ENCODE measurements at regions not wholly inside any gene's neighbourhood (a gene's known extent, or its start where the extent isn't known, plus 50 kb on each side); places are given as distances from the start of the nearest gene placed in this dataset.

- no peak for DNase-seq
These were observed 73.3 kb upstream of the NT5C1B start for GRCh38 chr2:18662689-18663088.

- no peak for DNase-seq
These were observed 70.5 kb upstream of the NT5C1B start for GRCh38 chr2:18659915-18660314.

DNA sequence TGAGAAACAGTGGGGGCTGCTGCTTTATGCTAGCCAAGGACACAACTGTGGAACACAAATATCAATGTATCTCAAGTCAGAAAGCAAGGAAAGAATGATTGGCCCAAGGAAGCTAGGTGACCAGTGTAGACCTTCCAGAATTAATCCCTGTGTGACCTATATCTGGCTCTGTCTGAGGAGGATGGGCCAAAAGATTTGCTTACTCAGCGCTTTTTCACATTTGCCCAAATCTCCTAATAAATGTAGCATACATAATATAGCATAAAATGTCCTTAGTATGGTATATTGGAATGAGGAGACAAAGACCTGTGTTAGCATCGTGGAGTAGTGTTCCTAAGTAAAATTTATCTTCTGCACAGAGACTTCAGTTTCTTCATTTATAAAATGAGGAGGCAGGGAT is 66.7 kb upstream of the NT5C1B start:
- DNase-seq = no peak

GRCh38 chr2:18651842-18652774 is 62.7 kb upstream of the NT5C1B start:
- DNase-seq = peak in 1 of 3 donors; percentile 58

- no peak for DNase-seq
These were observed 60.9 kb upstream of the NT5C1B start for GRCh38 chr2:18650221-18650620.

- peak in 1 of 3 donors; percentile 49 for DNase-seq
These were observed 60.2 kb upstream of the NT5C1B start for GRCh38 chr2:18649502-18650135.

DNA sequence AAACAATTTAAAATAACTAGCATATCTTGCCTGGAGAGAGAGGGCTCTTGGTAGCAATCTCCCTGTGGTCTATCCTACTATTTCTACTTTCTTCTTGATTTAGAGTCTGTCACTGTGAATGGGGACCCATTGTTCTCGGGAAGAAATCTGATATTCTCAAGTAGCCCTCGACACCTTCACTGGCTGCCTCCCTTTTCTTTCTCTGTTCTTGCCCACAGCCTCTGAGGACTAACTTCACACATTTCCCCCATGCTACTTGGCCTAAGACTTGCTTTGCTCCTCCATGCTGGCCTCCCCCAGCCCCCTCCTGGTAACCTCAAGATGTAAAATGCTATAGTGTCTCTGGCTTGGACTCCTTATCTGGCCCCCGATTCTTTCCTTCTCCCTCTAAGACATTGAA is 58.8 kb upstream of the NT5C1B start:
- no peak for DNase-seq

DNA sequence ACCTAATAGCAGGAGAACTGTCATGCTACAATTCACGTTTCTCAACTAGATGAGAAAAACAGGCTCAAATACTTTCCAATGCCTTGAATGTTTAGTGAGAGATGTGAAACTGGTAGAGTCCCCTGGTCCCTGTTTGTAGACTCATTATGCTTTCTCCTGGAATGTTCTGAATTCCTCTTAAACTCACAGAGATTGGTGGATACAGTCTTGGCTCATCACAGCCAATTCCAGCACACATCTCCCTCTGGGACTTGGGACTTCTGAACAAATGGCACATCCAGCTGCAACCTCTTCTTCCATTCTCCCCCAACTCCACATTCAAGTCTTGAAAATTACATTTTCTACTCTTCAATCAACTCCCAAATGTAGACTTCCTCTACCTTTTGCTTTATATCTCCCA is 58.4 kb upstream of the NT5C1B start:
- DNase-seq = no peak

GRCh38 chr2:18645315-18645714 is 55.9 kb upstream of the NT5C1B start:
- no peak for DNase-seq

DNA sequence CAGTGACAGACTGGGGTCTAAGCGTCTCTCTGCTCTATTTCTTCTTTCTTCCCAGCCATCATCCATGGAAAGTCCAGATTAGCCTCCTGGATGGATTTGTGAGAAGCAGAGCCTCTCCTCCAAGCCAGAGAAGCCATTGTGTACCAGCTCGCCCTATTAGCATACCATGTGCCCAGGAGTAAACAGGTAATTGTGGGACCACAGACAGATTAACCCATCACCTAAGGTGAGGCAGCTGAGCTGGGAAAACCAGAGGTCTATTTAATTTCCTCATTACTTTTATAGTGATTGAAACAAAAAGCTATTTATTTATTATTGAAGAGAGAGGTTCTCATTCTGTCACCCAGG is 54.7 kb upstream of the NT5C1B start:
- DNase-seq = no peak

DNA sequence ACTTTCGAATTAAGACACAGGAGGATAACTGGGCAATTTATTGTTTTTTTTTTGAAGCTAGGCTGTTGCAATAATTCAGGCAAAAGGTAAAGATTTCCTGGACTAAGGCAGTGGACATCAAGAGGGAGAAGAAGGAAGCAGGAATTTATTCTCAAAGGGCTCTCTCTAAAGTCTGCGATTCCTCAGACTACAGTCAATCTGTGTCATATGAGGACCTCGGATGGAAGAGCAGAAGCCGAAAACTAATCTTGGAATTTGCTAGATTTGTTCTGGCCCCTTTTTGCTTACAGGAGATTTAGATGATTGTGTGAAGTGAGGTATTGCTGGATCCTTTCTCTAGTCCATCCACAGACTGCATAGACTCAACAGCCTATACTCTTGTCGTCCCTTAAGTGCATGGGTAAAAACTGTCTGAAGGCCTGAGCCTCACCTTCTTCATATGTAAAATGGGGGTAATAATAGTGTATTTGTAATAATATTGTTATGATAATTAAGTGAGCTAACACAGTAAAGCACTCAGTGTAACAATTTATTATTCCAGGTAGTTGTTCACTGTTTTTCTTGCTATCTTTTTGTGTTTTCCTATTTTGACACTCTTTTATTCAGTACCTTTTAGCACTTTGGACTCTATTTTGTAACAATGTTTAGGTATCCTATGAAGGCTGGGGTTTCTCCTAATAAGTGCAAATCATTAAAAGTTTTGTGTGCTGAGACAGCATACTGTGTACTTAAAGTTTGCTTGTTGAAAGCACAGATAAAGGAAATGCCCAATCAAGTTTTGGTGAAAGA is 54.2 kb upstream of the NT5C1B start:
- DNase-seq = no peak

GRCh38 chr2:18641823-18642222 is 52.5 kb upstream of the NT5C1B start:
- DNase-seq = no peak

DNA sequence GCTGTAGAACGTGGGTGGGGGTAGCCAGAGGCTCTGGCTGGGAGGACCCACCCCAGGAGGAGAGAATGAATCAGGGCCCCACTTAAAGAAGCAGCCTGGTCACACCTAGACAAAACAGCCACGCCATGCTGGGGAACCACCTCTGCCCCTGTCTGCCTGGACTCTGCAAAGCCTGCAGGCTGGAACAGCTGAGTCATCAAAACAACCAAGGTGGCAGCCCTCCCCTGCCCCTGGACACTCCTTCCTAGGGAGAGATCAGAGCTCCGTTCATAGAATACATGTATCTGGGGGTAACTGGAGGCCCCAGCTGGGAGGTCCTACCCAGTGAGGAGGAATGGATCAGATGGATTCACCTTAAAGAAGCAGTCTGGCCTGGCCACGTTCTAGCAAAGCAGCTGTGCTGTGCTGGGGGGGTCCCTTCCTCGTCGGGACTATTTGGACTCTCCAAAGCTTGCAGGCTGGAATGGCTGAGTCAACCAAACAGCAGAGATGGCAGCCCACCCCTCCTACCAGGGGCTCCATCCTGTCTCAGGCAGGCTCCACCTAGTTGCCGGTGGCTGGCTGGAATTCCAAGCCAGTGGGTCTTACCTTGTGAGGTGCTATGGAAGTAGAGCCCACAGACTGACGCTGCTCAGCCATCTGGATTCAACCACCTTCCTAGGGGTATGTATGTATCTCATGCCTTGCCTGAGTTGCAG is 50.5 kb upstream of the NT5C1B start:
- DNase-seq = no peak

All from muscle of back (tissue), 3 donors.